HepG2 (cell line): ENCODE measurements at regions not wholly inside any gene's neighbourhood (a gene's known extent, or its start where the extent isn't known, plus 50 kb on each side); places are given as distances from the start of the nearest gene placed in this dataset.

Experiments used
- ATAC-seq: fragments of 200-7000 bp; cut with Tn5 transposase; 3 replicates; pipeline ENCODE4 v1.9.1; 2020; ENCODE audit warnings: mild to moderate bottlenecking, moderate library complexity
- BruUV-seq: library from RNA; stranded (reverse); fragments of 400-500 nt; replicated peaks from 2 replicates; lab custom pipeline; 2021; lab: Mats Ljungman, UMichigan
- CTCF ChIA-PET: fragments of 300-600 bp; formaldehyde crosslinking; extraction: SDS; loops from one replicate; lab custom pipeline; 2021; ENCODE audit warnings: low total read pairs, inconsistent platforms, low intra/inter-chr PET ratio; lab: Yijun Ruan, JAX
- POLR2A ChIA-PET: fragments of 350-600 bp; sonication (Branson Sonifier 250); formaldehyde crosslinking; loops from one replicate; lab custom pipeline; 2020; ENCODE audit warnings: antibody characterized with exemption, inconsistent platforms; lab: Yijun Ruan, JAX
- DNase-seq: peaks from one replicate; pipeline ENCODE4 v3.0.0-alpha.2; 2015; ENCODE audit warnings: low spot score
- FAIRE-seq: peaks from 3 replicates; lab custom pipeline; 2011; peaks lifted over from hg19 to GRCh38; lab: Jason Lieb, UNC
- H2AFZ ChIP-seq: one replicate; pipeline ENCODE4 v1.6.1; 2011; ENCODE audit warnings: low read length, inconsistent platforms
- H3K27ac ChIP-seq: fragments of 300-600 bp; 3 replicates; pipeline ENCODE4 v1.8.0; 2011; ENCODE audit warnings: mixed run types, mild to moderate bottlenecking, mixed read lengths, low read length, inconsistent platforms; ENCODE audit not compliant: insufficient read depth; ENCODE audit errors: extremely low read length
- H3K27me3 ChIP-seq, 2 experiments: fragments of 200-600 bp in 1 of 2; 2 replicates in 1 of 2; 3 replicates in 1 of 2; pipeline versions ENCODE4 v1.6.0 to v1.8.0; 2011; ENCODE audit warnings: low read length in 2 of 2, mild to moderate bottlenecking in 2 of 2, moderate library complexity in 2 of 2, inconsistent platforms in 1 of 2; ENCODE audit not compliant: insufficient read depth in 2 of 2, control insufficient read depth in 1 of 2
- H3K36me3 ChIP-seq, 2 experiments: fragments of 200-600 bp in 1 of 2; replicated peaks in 1 of 2; 2 replicates in 1 of 2; 3 replicates in 1 of 2; pipeline versions ENCODE4 v1.5.1 to v1.8.0; 2011; ENCODE audit warnings: low read length in 2 of 2, inconsistent platforms in 1 of 2; ENCODE audit not compliant: insufficient read depth in 2 of 2, control insufficient read depth in 1 of 2
- H3K4me1 ChIP-seq: 2 replicates; pipeline ENCODE4 v1.5.1; 2012; ENCODE audit warnings: low read length, inconsistent platforms; ENCODE audit not compliant: insufficient read depth
- H3K4me2 ChIP-seq: 2 replicates; pipeline ENCODE4 v1.6.0; 2011; ENCODE audit warnings: low read depth, low read length, inconsistent platforms
- H3K4me3 ChIP-seq, 3 experiments: fragments of 200-600 bp in 1 of 3; sonication (generic), shearing (Covaris generic) in 1 of 3; replicated peaks in 1 of 3; 2 replicates each; pipeline ENCODE4 v1.5.1; 2011 to 2016; ENCODE audit warnings: low read length in 3 of 3, inconsistent platforms in 2 of 3, low read depth in 2 of 3, mild to moderate bottlenecking in 2 of 3, control low read depth in 1 of 3, mixed read lengths in 1 of 3; ENCODE audit not compliant: insufficient read depth in 1 of 3
- H3K79me2 ChIP-seq: one replicate; pipeline ENCODE4 v1.6.1; 2011; ENCODE audit warnings: low read length, inconsistent platforms; ENCODE audit not compliant: insufficient read depth
- H3K9ac ChIP-seq: 2 replicates; pipeline ENCODE4 v1.6.0; 2011; ENCODE audit warnings: mild to moderate bottlenecking, low read depth, low read length, inconsistent platforms; ENCODE audit not compliant: insufficient read depth
- H3K9me3 ChIP-seq: 2 replicates; pipeline ENCODE4 v1.5.1; 2012; ENCODE audit warnings: mild to moderate bottlenecking, low read length
- H4K20me1 ChIP-seq: 2 replicates; pipeline ENCODE4 v1.6.0; 2011; ENCODE audit warnings: inconsistent platforms, mild to moderate bottlenecking, low read length, moderate library complexity; ENCODE audit not compliant: insufficient read depth
- GFI1 ChIP-seq: sonication (generic); formaldehyde crosslinking; IDR thresholded peaks from 2 replicates; pipeline ENCODE4 v1.5.0; 2020; ENCODE audit warnings: missing genetic modification reagents, mild to moderate bottlenecking, borderline replicate concordance
- MED13 ChIP-seq: sonication (generic); formaldehyde crosslinking; IDR thresholded peaks from 2 replicates; pipeline ENCODE4 v1.5.0; 2020; ENCODE audit warnings: missing genetic modification reagents
- NRL ChIP-seq: sonication (generic); formaldehyde crosslinking; IDR thresholded peaks from 2 replicates; pipeline ENCODE4 v1.5.0; 2020; ENCODE audit warnings: missing genetic modification reagents, mild to moderate bottlenecking, moderate library complexity, borderline replicate concordance
- THAP8 ChIP-seq: sonication (generic); formaldehyde crosslinking; IDR thresholded peaks from 2 replicates; pipeline ENCODE4 v1.5.1; 2020; ENCODE audit warnings: missing genetic modification reagents, mild to moderate bottlenecking, borderline replicate concordance
- ZFP1 ChIP-seq: IDR thresholded peaks from 2 replicates; pipeline ENCODE4 v1.6.1; 2016
- ZNF143 ChIP-seq: sonication (generic); formaldehyde crosslinking; IDR thresholded peaks from 2 replicates; pipeline ENCODE4 v1.4.0; 2020; ENCODE audit warnings: missing genetic modification reagents
- ZNF275 ChIP-seq: sonication (generic); formaldehyde crosslinking; IDR thresholded peaks from 2 replicates; pipeline ENCODE4 v1.8.0; 2022; ENCODE audit warnings: missing genetic modification reagents, mild to moderate bottlenecking, inconsistent platforms, borderline replicate concordance
- ZNF501 ChIP-seq: sonication (generic); formaldehyde crosslinking; IDR thresholded peaks from 2 replicates; pipeline ENCODE4 v1.5.1; 2020; ENCODE audit warnings: mild to moderate bottlenecking, moderate library complexity, missing genetic modification reagents
- whole genome bisulfite sequencing: methylation state at CpG from one replicate; pipeline ENCODE4 v1.1.6; 2017; ENCODE audit warnings: low lambda C conversion rate; 5-methylcytosine and 5-hydroxymethylcytosine counted together
- in situ Hi-C: cut with HindIII; loops from 2 replicates; pipeline ENCODE4 v1.10.0; 2017; ENCODE audit warnings: low pct_unique_long_range_greater_than_20kb; ENCODE audit not compliant: extremely low pct_ligation_motif_present
- intact Hi-C: fragments of 100-400 bp; cut with micrococcal nuclease; formaldehyde crosslinking; loops from one replicate; pipeline ENCODE4 v1.10.0; 2022; ENCODE audit not compliant: unreplicated experiment

- TF ChIP-seq MED13 (CRISPR knock-in tag) (no peak), NRL (CRISPR knock-in tag) (no peak), ZNF143 (CRISPR knock-in tag) (no peak), THAP8 (CRISPR knock-in tag) (no peak), ZNF275 (CRISPR knock-in tag) (no peak)
Measured at GRCh38 chr9:135310134-135310533, 169.4 kb upstream of the PPP1R26 start (continued).

DNA sequence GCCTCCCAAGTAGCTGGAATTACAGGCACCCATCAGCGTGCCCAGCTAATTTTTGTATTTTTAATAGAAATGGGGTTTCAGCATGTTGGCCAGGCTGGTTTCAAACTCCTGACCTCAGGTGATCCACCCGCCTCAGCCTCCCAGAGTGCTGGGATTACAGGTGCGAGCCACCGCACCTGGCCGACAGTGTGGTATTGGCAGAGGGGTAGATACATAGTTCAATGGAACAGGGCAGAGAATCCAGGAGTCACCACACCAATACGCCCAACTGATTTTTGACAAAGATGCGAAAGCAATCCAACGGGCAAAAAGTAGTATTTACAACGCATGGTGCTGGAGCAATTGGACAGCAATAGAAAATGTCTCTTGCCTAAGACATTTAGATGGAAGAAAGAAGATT lies 164.0 kb upstream of the PPP1R26 start:
- WGBS: 49% methylated on average over 9 of the region's 9 CpGs
- no peak for FAIRE-seq
- POLR2A ChIA-PET: no interaction called here

More for the DNA sequence above, 164.0 kb upstream of the PPP1R26 start:
- H4K20me1 ChIP-seq: no peaks in the 10 kb centered on the region
- TF ChIP-seq GFI1 (CRISPR knock-in tag) (no peak), ZNF501 (CRISPR knock-in tag) (no peak), ZFP1 (CRISPR knock-in tag) (no peak)
- in situ Hi-C loops: no loop called here
- ATAC-seq: no peak
- H2AFZ ChIP-seq: no peak overlapping the region
- no peaks in the 10 kb centered on the region for H3K36me3 ChIP-seq
- no peak overlapping the region for H3K27ac ChIP-seq
- no peaks in the 10 kb centered on the region for H3K4me1 ChIP-seq
- H3K27me3 ChIP-seq: peaks cover under 1 to 18% of the 10 kb centered on the region in 2 experiments; a peak in 3 of 5 replicates
- H3K79me2 ChIP-seq: no peaks in the 10 kb centered on the region
- no TSS peak for BruUV-seq
- intact Hi-C loops: no loop called here
- H3K9ac ChIP-seq: no peak overlapping the region
- no peak for DNase-seq
- H3K4me2 ChIP-seq: no peak overlapping the region
- H3K9me3 ChIP-seq: no peaks in the 10 kb centered on the region
- no peak overlapping the region for H3K4me3 ChIP-seq
- CTCF ChIA-PET: no interaction called here
